Keratinocyte (primary cell): ENCODE measurements at regions not wholly inside any gene's neighbourhood (a gene's known extent, or its start where the extent isn't known, plus 50 kb on each side); places are given as distances from the start of the nearest gene placed in this dataset.
"Not testable (repeated sequence)": the region's sequence is repeated elsewhere in the genome, so short reads cannot be mapped to it uniquely, and the experiment has no call there.

Experiments used
- EZH2 ChIP-seq: IDR thresholded peaks from one replicate; pipeline ENCODE4 v1.6.1; 2012; ENCODE audit warnings: inconsistent platforms, mild to moderate bottlenecking, low read length, moderate library complexity
- TF ChIP-seq, protein P1 (sequence below), 3 experiments: IDR thresholded peaks in 1 of 3; conservative IDR thresholded peaks in 1 of 3; optimal IDR thresholded peaks in 1 of 3; 2 replicates in 2 of 3; 3 replicates in 1 of 3; pipeline versions ENCODE3 to v1.5.1; 2011; ENCODE audit warnings: low read length in 3 of 3, mild to moderate bottlenecking in 3 of 3, moderate library complexity in 2 of 3, control low read depth in 1 of 3, inconsistent platforms in 1 of 3; ENCODE audit not compliant: insufficient read depth in 2 of 3; ENCODE audit errors: extremely low read depth in 1 of 3

DNA sequence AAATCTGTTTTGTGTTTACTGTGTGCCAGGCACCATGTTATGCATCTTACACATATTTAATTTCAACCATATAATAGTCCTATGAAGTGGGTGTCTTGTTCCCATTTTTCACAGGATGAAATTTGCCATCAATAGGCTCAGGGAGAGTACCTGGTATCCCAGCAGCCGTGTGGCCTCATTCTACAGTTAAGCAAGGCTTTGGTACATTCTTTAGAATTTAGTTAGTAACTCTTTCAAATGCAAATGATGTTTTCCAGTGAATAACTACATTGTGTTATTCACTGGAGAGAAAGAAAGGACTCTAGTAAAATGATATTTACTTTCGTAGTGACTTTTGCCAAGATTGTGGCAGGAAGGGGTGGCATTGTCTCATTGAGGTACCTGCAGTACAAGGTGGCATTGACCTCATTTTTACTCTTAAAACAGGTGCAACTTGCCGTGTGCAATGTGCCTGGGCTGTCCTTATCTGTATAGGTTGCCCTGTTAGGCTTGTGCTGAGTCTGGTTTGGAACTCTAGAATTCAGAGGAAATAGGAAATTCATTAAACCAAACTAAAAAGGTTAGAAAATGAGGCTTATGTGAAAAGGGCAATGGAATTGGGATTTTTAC lies 117.4 kb upstream of the NBPF8 start:
- TF ChIP-seq, protein P1, sequence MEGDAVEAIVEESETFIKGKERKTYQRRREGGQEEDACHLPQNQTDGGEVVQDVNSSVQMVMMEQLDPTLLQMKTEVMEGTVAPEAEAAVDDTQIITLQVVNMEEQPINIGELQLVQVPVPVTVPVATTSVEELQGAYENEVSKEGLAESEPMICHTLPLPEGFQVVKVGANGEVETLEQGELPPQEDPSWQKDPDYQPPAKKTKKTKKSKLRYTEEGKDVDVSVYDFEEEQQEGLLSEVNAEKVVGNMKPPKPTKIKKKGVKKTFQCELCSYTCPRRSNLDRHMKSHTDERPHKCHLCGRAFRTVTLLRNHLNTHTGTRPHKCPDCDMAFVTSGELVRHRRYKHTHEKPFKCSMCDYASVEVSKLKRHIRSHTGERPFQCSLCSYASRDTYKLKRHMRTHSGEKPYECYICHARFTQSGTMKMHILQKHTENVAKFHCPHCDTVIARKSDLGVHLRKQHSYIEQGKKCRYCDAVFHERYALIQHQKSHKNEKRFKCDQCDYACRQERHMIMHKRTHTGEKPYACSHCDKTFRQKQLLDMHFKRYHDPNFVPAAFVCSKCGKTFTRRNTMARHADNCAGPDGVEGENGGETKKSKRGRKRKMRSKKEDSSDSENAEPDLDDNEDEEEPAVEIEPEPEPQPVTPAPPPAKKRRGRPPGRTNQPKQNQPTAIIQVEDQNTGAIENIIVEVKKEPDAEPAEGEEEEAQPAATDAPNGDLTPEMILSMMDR (optimal IDR thresholded peaks at IDR 0.05 in 1 of 3, IDR thresholded peaks at IDR 0.05 in 1 of 3, conservative IDR thresholded peaks at IDR 0.05 in 1 of 3; ENCODE audit: extremely low read depth in 1 of 3, insufficient read depth in 2 of 3, low read length in 3 of 3) = not testable (repeated sequence)
- not testable (repeated sequence) for TF ChIP-seq EZH2
